Loucy (cell line): ENCODE measurements at regions not wholly inside any gene's neighbourhood (a gene's known extent, or its start where the extent isn't known, plus 50 kb on each side); places are given as distances from the start of the nearest gene placed in this dataset.

Experiments used
- H2AFZ ChIP-seq: fragments of 200-600 bp; sonication (generic); 2 replicates; pipeline ENCODE4 v1.6.0; 2016; ENCODE audit warnings: antibody characterized with exemption, mild to moderate bottlenecking, low read length, moderate library complexity
- H3F3A ChIP-seq: fragments of 200-600 bp; 2 replicates; pipeline ENCODE4 v1.6.0; 2016; ENCODE audit warnings: antibody characterized with exemption, low read depth, mild to moderate bottlenecking
- H3K27me3 ChIP-seq: fragments of 200-600 bp; sonication (generic); 2 replicates; pipeline ENCODE4 v1.6.1; 2014; ENCODE audit warnings: low read length, mild to moderate bottlenecking; ENCODE audit not compliant: insufficient read depth, poor library complexity, severe bottlenecking
- H3K36me3 ChIP-seq: fragments of 200-600 bp; sonication (generic); 2 replicates; pipeline ENCODE4 v1.6.1; 2016; ENCODE audit warnings: low read length; ENCODE audit not compliant: insufficient read depth
- H3K4me1 ChIP-seq: fragments of 200-600 bp; sonication (generic); 2 replicates; pipeline ENCODE4 v1.5.1; 2014; ENCODE audit warnings: low read length, mild to moderate bottlenecking; ENCODE audit not compliant: insufficient read depth, poor library complexity, severe bottlenecking
- H3K4me2 ChIP-seq: fragments of 200-600 bp; sonication (generic); 2 replicates; pipeline ENCODE4 v1.6.0; 2014; ENCODE audit warnings: antibody characterized with exemption, low read length, low read depth, mild to moderate bottlenecking; ENCODE audit not compliant: poor library complexity, severe bottlenecking
- H3K4me3 ChIP-seq: fragments of 200-600 bp; sonication (generic); 2 replicates; pipeline ENCODE4 v1.5.1; 2014; ENCODE audit warnings: low read length, mild to moderate bottlenecking, mixed read lengths; ENCODE audit not compliant: poor library complexity, severe bottlenecking
- H3K79me2 ChIP-seq: fragments of 200-600 bp; sonication (generic); 2 replicates; pipeline ENCODE4 v1.6.1; 2014; ENCODE audit warnings: low read length; ENCODE audit not compliant: insufficient read depth
- H3K9ac ChIP-seq: fragments of 200-600 bp; sonication (generic); 2 replicates; pipeline ENCODE4 v1.6.0; 2014; ENCODE audit warnings: mild to moderate bottlenecking, low read depth, low read length, moderate library complexity; ENCODE audit not compliant: poor library complexity, severe bottlenecking
- H3K9me2 ChIP-seq: fragments of 200-600 bp; sonication (generic); replicated peaks from 2 replicates; pipeline ENCODE4 v1.6.1; 2016; ENCODE audit warnings: low read depth, low read length, mixed read lengths
- H3K9me3 ChIP-seq: fragments of 200-600 bp; sonication (generic); 2 replicates; pipeline ENCODE4 v1.6.1; 2014; ENCODE audit warnings: mild to moderate bottlenecking, antibody characterized with exemption, low read length, low read depth; ENCODE audit not compliant: insufficient read depth
- H4K20me1 ChIP-seq: fragments of 200-600 bp; sonication (generic); 2 replicates; pipeline ENCODE4 v1.6.0; 2014; ENCODE audit warnings: antibody characterized with exemption, low read length, mild to moderate bottlenecking; ENCODE audit not compliant: insufficient read depth, poor library complexity, severe bottlenecking
- CTCF ChIP-seq: fragments of 200-600 bp; sonication (generic); conservative IDR thresholded peaks from 2 replicates; pipeline ENCODE4 v1.5.1; 2014; ENCODE audit warnings: mild to moderate bottlenecking, antibody characterized with exemption, low read length
- EZH2phosphoT487 ChIP-seq: fragments of 200-600 bp; IDR thresholded peaks from 2 replicates; pipeline ENCODE4 v1.6.1; 2018; ENCODE audit warnings: antibody characterized with exemption, mild to moderate bottlenecking, moderate library complexity, borderline replicate concordance

- Histone ChIP-seq H3K9me2 (no peaks in the 10 kb centered on the region), H3K4me2 (no peak overlapping the region), H4K20me1 (no peaks in the 10 kb centered on the region), H3K4me1 (peaks cover 4% of the 10 kb centered on the region), H3K4me3 (no peak overlapping the region), H3K79me2 (no peaks in the 10 kb centered on the region), H3F3A (no peaks in the 10 kb centered on the region), H3K9me3 (no peaks in the 10 kb centered on the region), H3K9ac (no peak overlapping the region), H3K27me3 (no peaks in the 10 kb centered on the region), H3K36me3 (no peaks in the 10 kb centered on the region), H2AFZ (no peak overlapping the region)
- TF ChIP-seq EZH2phosphoT487: no peak
- no peak for TF ChIP-seq CTCF
Observed at GRCh38 chr18:2168022-2168421, 403.3 kb downstream of the METTL4 start.

- no peak overlapping the region for H3K9ac ChIP-seq
- no peaks in the 10 kb centered on the region for H4K20me1 ChIP-seq
- H2AFZ ChIP-seq: no peak overlapping the region
- no peaks in the 10 kb centered on the region for H3K9me3 ChIP-seq
- no peak overlapping the region for H3K4me3 ChIP-seq
- no peaks in the 10 kb centered on the region for H3K36me3 ChIP-seq
- no peaks in the 10 kb centered on the region for H3F3A ChIP-seq
- H3K27me3 ChIP-seq: no peaks in the 10 kb centered on the region
- peaks cover 14% of the 10 kb centered on the region for H3K4me1 ChIP-seq
- H3K4me2 ChIP-seq: no peak overlapping the region
- no peaks in the 10 kb centered on the region for H3K9me2 ChIP-seq
- TF ChIP-seq EZH2phosphoT487 (no peak), CTCF (no peak)
- H3K79me2 ChIP-seq: no peaks in the 10 kb centered on the region
Observed at GRCh38 chr18:2169656-2170055, 401.6 kb downstream of the METTL4 start.

DNA sequence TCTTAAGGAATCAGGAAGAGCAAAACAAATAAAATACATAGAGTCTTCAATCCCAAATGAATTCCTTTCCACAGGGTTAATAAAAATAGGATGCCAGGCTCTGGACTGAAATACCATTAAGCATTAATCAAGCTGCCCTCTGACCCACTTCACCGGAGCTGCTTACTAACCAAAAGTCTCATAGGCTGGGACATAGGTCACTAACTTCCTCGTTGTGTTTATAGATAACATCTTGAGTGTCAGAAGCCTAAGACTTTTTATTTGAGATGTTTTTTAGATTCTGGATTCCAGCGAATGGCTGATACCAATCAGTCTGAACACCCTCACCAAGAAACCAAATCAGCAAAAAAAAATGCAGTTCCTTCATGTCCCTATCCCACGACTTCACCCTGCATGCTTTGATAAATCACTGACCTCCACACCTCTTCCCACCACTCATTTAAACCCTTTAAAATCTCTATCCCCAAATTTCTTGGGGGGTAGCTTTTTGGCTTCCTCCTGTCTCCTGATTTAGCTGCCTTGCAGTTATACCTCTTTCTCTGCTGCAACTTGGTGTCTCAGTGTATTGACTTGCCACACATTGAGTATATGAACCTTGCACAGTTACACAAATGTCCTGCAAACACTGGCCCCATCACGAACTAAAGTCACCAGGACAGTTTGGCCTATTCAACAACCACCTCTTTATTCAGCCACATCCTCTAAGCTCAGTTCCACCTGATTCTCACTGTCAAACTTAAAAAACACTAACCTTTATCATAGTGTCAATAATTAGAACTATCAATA is 399.3 kb downstream of the METTL4 start:
- no peak for TF ChIP-seq EZH2phosphoT487
- TF ChIP-seq CTCF: no peak
- Histone ChIP-seq H4K20me1 (no peaks in the 10 kb centered on the region), H3K4me2 (no peak overlapping the region), H2AFZ (0 out of 2 replicates have a peak overlapping the region, but pooled peaks have one; percentile 19), H3K9me2 (no peaks in the 10 kb centered on the region), H3K4me1 (peaks cover 14% of the 10 kb centered on the region), H3K9me3 (no peaks in the 10 kb centered on the region), H3K4me3 (no peak overlapping the region), H3K9ac (no peak overlapping the region), H3K27me3 (no peaks in the 10 kb centered on the region), H3K36me3 (no peaks in the 10 kb centered on the region), H3F3A (no peaks in the 10 kb centered on the region), H3K79me2 (no peaks in the 10 kb centered on the region)
